Suprapubic skin (tissue), 4 donors: ENCODE measurements at regions not wholly inside any gene's neighbourhood (a gene's known extent, or its start where the extent isn't known, plus 50 kb on each side); places are given as distances from the start of the nearest gene placed in this dataset.

Experiments
- DNase-seq, 2 donors: peaks; one replicate each; pipeline ENCODE4 v3.0.0-alpha.2; 2019; ENCODE audit warnings: low spot score in 2 of 2
- H3K27ac ChIP-seq: fragments of 200-600 bp; sonication (generic); one replicate; pipeline ENCODE4 v1.5.1; 2019
- H3K27me3 ChIP-seq: fragments of 200-600 bp; sonication (generic); one replicate; pipeline ENCODE4 v1.5.1; 2019
- H3K36me3 ChIP-seq: fragments of 200-600 bp; sonication (generic); one replicate; pipeline ENCODE4 v1.5.1; 2019
- H3K4me1 ChIP-seq: fragments of 200-600 bp; sonication (generic); one replicate; pipeline ENCODE4 v1.5.1; 2019
- H3K4me3 ChIP-seq: fragments of 200-600 bp; sonication (generic); one replicate; pipeline ENCODE4 v1.5.1; 2019; ENCODE audit warnings: mild to moderate bottlenecking
- H3K9me3 ChIP-seq: fragments of 200-600 bp; sonication (generic); one replicate; pipeline ENCODE4 v1.5.1; 2019
- EP300 ChIP-seq: sonication (generic); formaldehyde crosslinking; IDR thresholded peaks from one replicate; pipeline ENCODE4 v1.6.1; 2017; ENCODE audit warnings: antibody characterized with exemption
- POLR2A ChIP-seq, 2 donors: fragments of 450-650 bp; IDR thresholded peaks; one replicate each; pipeline ENCODE4 v1.6.1; 2017; ENCODE audit warnings: antibody characterized with exemption in 2 of 2, mild to moderate bottlenecking in 2 of 2, moderate library complexity in 2 of 2
- POLR2AphosphoS5 ChIP-seq, 3 donors: sonication (generic); formaldehyde crosslinking; IDR thresholded peaks; one replicate each; pipeline ENCODE4 v1.6.1; 2017; ENCODE audit warnings: antibody characterized with exemption in 3 of 3
- WGBS: methylation state at CpG from one replicate; pipeline ENCODE4 v1.1.5; 2018; 5-methylcytosine and 5-hydroxymethylcytosine counted together
- TF ChIP-seq, protein P1 (sequence below), 2 donors: fragments of 200-600 bp in 1 of 2; fragments of 450-650 bp in 1 of 2; sonication (generic) in 1 of 2; IDR thresholded peaks; one replicate each; pipeline ENCODE4 v1.5.1; 2016 to 2019; ENCODE audit warnings: antibody characterized with exemption in 2 of 2, mild to moderate bottlenecking in 1 of 2, moderate library complexity in 1 of 2

DNA sequence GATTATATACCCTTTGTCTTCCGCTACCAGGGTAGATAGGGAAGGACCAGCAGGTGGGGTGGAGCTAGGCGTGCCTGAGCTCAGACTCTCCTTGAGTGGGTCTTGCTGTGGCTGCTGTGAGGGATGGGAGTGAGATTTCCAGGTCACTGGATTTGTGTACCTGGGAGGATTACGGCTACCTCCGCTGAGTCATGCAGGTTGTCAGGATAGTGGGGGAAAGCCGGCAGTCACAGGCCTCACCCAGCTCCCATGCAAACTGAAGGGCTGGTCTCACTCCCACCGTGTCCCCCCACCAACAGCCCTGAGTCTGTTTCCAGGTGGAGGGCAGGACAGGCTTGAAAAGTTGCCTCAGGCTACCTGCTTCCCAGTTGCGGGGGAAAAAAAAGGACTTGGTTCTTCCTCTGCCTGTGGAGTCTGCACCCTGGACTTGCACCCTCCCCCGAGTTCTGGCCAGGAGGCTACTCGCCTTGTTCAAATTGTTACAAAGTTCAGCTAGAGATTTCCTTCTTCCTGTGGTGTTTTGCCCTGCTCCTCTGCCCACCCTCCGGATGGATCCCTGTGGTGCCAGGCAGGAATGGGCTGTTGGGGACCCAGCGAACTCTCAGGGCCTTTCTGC lies 268.3 kb downstream of the VAPA start:
- no peaks in the 10 kb centered on the region for H3K36me3 ChIP-seq
- no peaks in the 10 kb centered on the region for H3K9me3 ChIP-seq
- no peak overlapping the region for H3K4me3 ChIP-seq
- H3K4me1 ChIP-seq, result no peaks in the 10 kb centered on the region
- no peaks in the 10 kb centered on the region for H3K27me3 ChIP-seq
- no peak for DNase-seq
- TF ChIP-seq POLR2AphosphoS5 (IDR thresholded peaks at IDR 0.05) (no peak), EP300 (no peak), POLR2A (IDR thresholded peaks at IDR 0.05) (no peak)
- TF ChIP-seq, protein P1, sequence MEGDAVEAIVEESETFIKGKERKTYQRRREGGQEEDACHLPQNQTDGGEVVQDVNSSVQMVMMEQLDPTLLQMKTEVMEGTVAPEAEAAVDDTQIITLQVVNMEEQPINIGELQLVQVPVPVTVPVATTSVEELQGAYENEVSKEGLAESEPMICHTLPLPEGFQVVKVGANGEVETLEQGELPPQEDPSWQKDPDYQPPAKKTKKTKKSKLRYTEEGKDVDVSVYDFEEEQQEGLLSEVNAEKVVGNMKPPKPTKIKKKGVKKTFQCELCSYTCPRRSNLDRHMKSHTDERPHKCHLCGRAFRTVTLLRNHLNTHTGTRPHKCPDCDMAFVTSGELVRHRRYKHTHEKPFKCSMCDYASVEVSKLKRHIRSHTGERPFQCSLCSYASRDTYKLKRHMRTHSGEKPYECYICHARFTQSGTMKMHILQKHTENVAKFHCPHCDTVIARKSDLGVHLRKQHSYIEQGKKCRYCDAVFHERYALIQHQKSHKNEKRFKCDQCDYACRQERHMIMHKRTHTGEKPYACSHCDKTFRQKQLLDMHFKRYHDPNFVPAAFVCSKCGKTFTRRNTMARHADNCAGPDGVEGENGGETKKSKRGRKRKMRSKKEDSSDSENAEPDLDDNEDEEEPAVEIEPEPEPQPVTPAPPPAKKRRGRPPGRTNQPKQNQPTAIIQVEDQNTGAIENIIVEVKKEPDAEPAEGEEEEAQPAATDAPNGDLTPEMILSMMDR (IDR thresholded peaks at IDR 0.05), result no peak
- no peak overlapping the region for H3K27ac ChIP-seq
- 94% methylated on average over 11 of the region's 11 CpGs for WGBS

DNA sequence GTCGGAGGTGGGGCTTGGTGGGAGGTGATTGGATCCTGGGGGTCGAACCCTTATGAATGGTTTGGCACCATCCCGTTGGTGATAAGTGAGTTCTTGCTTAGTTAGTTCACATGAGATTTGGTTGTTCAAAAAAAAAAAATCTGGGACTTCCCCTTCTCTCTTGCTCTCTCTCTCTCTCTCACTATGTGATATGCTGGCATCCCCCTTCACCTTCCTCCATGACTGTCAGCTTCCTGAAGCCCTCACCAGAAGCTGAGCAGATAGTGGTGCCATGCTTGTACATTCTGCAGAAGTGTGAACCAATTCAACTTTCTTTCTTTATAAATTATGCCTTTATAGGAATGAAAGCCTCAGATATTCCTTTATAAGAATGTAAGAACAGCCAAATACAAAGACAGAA lies 269.7 kb upstream of the APCDD1 start:
- TF ChIP-seq EP300 (no peak), POLR2A (IDR thresholded peaks at IDR 0.05) (no peak), POLR2AphosphoS5 (IDR thresholded peaks at IDR 0.05) (no peak)
- TF ChIP-seq, protein P1 (IDR thresholded peaks at IDR 0.05), result no peak
- 90% methylated on average over 3 of the region's 3 CpGs for WGBS
- Histone ChIP-seq H3K36me3 (no peaks in the 10 kb centered on the region), H3K27ac (no peak overlapping the region), H3K4me3 (no peak overlapping the region), H3K27me3 (no peaks in the 10 kb centered on the region), H3K4me1 (no peaks in the 10 kb centered on the region), H3K9me3 (no peaks in the 10 kb centered on the region)
- no peak for DNase-seq

DNA sequence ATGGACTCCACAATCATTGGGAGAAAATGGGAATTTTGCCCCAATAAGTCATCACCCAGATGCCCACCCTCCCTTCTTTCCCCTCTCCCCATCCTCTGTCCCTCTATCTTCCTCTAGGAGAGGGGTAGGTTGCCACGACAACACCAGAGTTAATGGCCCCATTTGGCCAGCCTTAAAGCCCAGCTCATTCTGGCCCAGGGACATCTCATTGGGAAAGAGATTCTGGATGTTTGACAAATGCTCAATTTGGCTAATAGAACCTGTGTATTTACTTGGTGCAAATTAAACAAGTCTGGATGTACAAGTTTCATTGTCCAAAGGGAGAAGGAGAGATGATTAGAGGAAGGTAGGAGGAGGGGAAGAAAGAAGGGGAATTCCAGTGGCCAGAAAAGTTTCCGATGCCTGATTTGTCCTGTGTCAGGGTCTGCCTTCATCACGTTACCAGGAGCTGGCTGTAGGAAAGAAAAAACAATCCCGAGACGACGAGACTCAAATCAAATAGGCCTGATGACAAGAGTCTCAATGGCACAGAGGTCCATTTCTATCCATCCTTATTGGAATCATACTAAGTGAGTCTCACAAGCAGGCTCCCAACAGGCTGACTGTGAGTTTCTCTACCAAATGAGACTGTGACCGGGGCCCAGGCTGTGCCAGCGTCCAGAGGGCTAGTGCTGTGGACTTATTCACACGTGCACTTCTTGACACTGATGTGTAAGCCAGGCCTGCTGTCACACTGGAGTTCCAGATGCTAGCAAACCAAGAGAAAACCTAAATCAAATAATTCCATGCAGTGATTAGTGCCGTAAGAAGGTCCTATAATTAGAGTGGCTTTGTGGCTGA lies 265.2 kb upstream of the APCDD1 start:
- H3K4me1 ChIP-seq, result no peaks in the 10 kb centered on the region

DNA sequence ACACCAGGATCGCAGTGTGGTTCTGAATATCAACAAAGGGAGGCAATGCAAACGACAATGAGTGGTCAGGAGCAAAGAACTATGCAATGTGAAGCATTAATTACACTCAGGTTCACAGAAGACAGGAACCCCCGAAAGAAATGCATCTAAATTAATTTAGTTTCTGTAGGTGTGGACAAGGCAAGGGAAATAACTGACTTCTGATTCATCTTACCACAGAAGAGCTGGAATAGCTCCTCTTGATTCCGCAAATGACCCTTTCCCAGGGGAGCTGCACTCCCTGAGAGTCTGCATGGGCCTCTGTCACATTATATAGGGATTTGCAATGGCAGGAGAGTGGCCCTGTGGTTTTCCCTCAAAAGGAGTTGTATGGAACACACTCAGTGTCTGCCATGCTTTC lies 263.9 kb upstream of the APCDD1 start:
- WGBS, result 92% methylated on average over 4 of the region's 4 CpGs
- DNase-seq, result no peak
- peaks cover 5% of the 10 kb centered on the region for H3K4me1 ChIP-seq
- no peaks in the 10 kb centered on the region for H3K9me3 ChIP-seq
- no peak overlapping the region for H3K27ac ChIP-seq
- H3K27me3 ChIP-seq, result no peaks in the 10 kb centered on the region
- no peak overlapping the region for H3K4me3 ChIP-seq
- TF ChIP-seq EP300, result no peak
- no peak for TF ChIP-seq POLR2A (IDR thresholded peaks at IDR 0.05)
- TF ChIP-seq POLR2AphosphoS5 (IDR thresholded peaks at IDR 0.05), result no peak
- TF ChIP-seq, protein P1 (IDR thresholded peaks at IDR 0.05), result no peak
- H3K36me3 ChIP-seq, result no peaks in the 10 kb centered on the region

More for the DNA sequence above, 265.2 kb upstream of the APCDD1 start:
- DNase-seq, result no peak
- no peak for TF ChIP-seq POLR2A (IDR thresholded peaks at IDR 0.05)
- no peak for TF ChIP-seq EP300
- TF ChIP-seq, protein P1 (IDR thresholded peaks at IDR 0.05), result no peak
- no peak for TF ChIP-seq POLR2AphosphoS5 (IDR thresholded peaks at IDR 0.05)
- Histone ChIP-seq H3K27me3 (no peaks in the 10 kb centered on the region), H3K36me3 (no peaks in the 10 kb centered on the region), H3K27ac (no peak overlapping the region), H3K4me3 (no peak overlapping the region), H3K9me3 (no peaks in the 10 kb centered on the region)
- 71% methylated on average over 10 of the region's 10 CpGs for WGBS

- Histone ChIP-seq H3K4me1 (peaks cover 5% of the 10 kb centered on the region), H3K9me3 (no peaks in the 10 kb centered on the region), H3K27me3 (no peaks in the 10 kb centered on the region), H3K27ac (no peak overlapping the region), H3K36me3 (no peaks in the 10 kb centered on the region), H3K4me3 (no peak overlapping the region)
- no peak for DNase-seq
- WGBS, result 79% methylated on average over 3 of the region's 3 CpGs
- TF ChIP-seq POLR2A (IDR thresholded peaks at IDR 0.05) (no peak), EP300 (no peak), POLR2AphosphoS5 (IDR thresholded peaks at IDR 0.05) (no peak)
- TF ChIP-seq, protein P1 (IDR thresholded peaks at IDR 0.05), result no peak
Observed at GRCh38 chr18:10193444-10193843, 261.0 kb upstream of the APCDD1 start.
